GM12878 (cell line): ENCODE measurements at regions not wholly inside any gene's neighbourhood (a gene's known extent, or its start where the extent isn't known, plus 50 kb on each side); places are given as distances from the start of the nearest gene placed in this dataset.
"Not testable (repeated sequence)": the region's sequence is repeated elsewhere in the genome, so short reads cannot be mapped to it uniquely, and the experiment has no call there.

Experiments
- ATAC-seq: fragments of 200-7000 bp; cut with Tn5 transposase; 3 replicates; pipeline ENCODE4 v1.9.1; 2020; ENCODE audit warnings: mild to moderate bottlenecking, moderate library complexity
- BruUV-seq: library from RNA; stranded (reverse); fragments of 400-500 nt; replicated peaks from 2 replicates; lab custom pipeline; 2021; lab: Mats Ljungman, UMichigan
- CTCF ChIA-PET: fragments of 300-600 bp; sonication (Branson Sonifier 250); formaldehyde crosslinking; extraction: SDS; loops from one replicate; lab custom pipeline; 2021; ENCODE audit warnings: inconsistent platforms; lab: Yijun Ruan, JAX
- POLR2A ChIA-PET: fragments of 350-600 bp; formaldehyde crosslinking; extraction: SDS; loops from one replicate; lab custom pipeline; 2021; ENCODE audit warnings: inconsistent platforms; lab: Charles Lee
- RAD21 ChIA-PET: fragments of 300-600 bp; sonication (Branson Sonifier 250); formaldehyde crosslinking; loops from one replicate; lab custom pipeline; 2023; ENCODE audit warnings: antibody characterized with exemption; ENCODE audit not compliant: unreplicated experiment; lab: Charles Lee
- SMC1A ChIA-PET: fragments of 300-600 bp; sonication (Branson Sonifier 250); formaldehyde crosslinking; loops from one replicate; lab custom pipeline; 2023; ENCODE audit not compliant: unreplicated experiment, uncharacterized antibody; lab: Charles Lee
- DNase-seq: peaks from one replicate; pipeline ENCODE4 v3.0.0-alpha.2; 2011; ENCODE audit warnings: low read depth, low spot score
- FAIRE-seq: peaks from 3 replicates; lab custom pipeline; 2011; peaks lifted over from hg19 to GRCh38; lab: Jason Lieb, UNC
- H2AFZ ChIP-seq: 2 replicates; pipeline ENCODE4 v1.6.0; 2011; ENCODE audit warnings: low read depth, low read length, control low read depth; ENCODE audit not compliant: control insufficient read depth
- H3K27ac ChIP-seq: 2 replicates; pipeline ENCODE4 v1.5.1; 2011; ENCODE audit warnings: control low read depth; ENCODE audit not compliant: control insufficient read depth, insufficient read depth
- H3K27me3 ChIP-seq, 2 experiments: replicated peaks in 1 of 2; 2 replicates each; pipeline versions ENCODE4 v1.6.0 to v1.6.1; 2011; ENCODE audit warnings: low read length in 1 of 2; ENCODE audit not compliant: control insufficient read depth in 2 of 2, insufficient read depth in 2 of 2
- H3K36me3 ChIP-seq, 2 experiments: 2 replicates each; pipeline ENCODE4 v1.5.1; 2011; ENCODE audit warnings: low read length in 1 of 2; ENCODE audit not compliant: control insufficient read depth in 2 of 2, insufficient read depth in 2 of 2
- H3K4me1 ChIP-seq: 2 replicates; pipeline ENCODE4 v1.6.1; 2011; ENCODE audit warnings: mild to moderate bottlenecking, low read length, moderate library complexity, mixed read lengths; ENCODE audit not compliant: control insufficient read depth, insufficient read depth
- H3K4me2 ChIP-seq: 2 replicates; pipeline ENCODE4 v1.6.0; 2011; ENCODE audit warnings: control low read depth; ENCODE audit not compliant: control insufficient read depth, insufficient read depth
- H3K4me3 ChIP-seq: fragments of 200-600 bp; sonication (generic); 2 replicates; pipeline ENCODE4 v1.5.1; 2016
- H3K79me2 ChIP-seq: 2 replicates; pipeline ENCODE4 v1.6.0; 2011; ENCODE audit warnings: low read length; ENCODE audit not compliant: control insufficient read depth, insufficient read depth
- H3K9ac ChIP-seq: 2 replicates; pipeline ENCODE4 v1.8.0; 2011; ENCODE audit warnings: low read length, control low read depth, mixed read lengths; ENCODE audit not compliant: control insufficient read depth, insufficient read depth
- H3K9me3 ChIP-seq: replicated peaks from 3 replicates; pipeline ENCODE4 v1.5.1; 2011; ENCODE audit warnings: mild to moderate bottlenecking, low read length; ENCODE audit not compliant: control insufficient read depth, insufficient read depth
- H4K20me1 ChIP-seq: 2 replicates; pipeline ENCODE4 v1.6.0; 2011; ENCODE audit not compliant: control insufficient read depth, insufficient read depth
- ETV6 ChIP-seq, 2 experiments: fragments of 450-650 bp in 1 of 2; IDR thresholded peaks in 1 of 2; conservative IDR thresholded peaks in 1 of 2; 2 replicates each; pipeline ENCODE4 v1.6.1; 2014; ENCODE audit warnings: antibody characterized with exemption in 1 of 2, borderline replicate concordance in 1 of 2, low read depth in 1 of 2, mild to moderate bottlenecking in 1 of 2, moderate library complexity in 1 of 2
- EZH2 ChIP-seq: IDR thresholded peaks from 2 replicates; pipeline ENCODE4 v1.6.1; 2012; ENCODE audit warnings: low read depth, mild to moderate bottlenecking, control low read depth, inconsistent platforms, low read length, borderline replicate concordance; ENCODE audit not compliant: control insufficient read depth
- FOS ChIP-seq: IDR thresholded peaks from 3 replicates; pipeline ENCODE4 v1.6.1; 2011; ENCODE audit warnings: borderline replicate concordance; ENCODE audit not compliant: insufficient read length; ENCODE audit errors: extremely low read depth
- FOXM1 ChIP-seq: IDR thresholded peaks from 2 replicates; pipeline ENCODE4 v1.6.1; 2012; ENCODE audit warnings: low read depth, mild to moderate bottlenecking, inconsistent platforms, low read length, moderate library complexity
- GABPA ChIP-seq: IDR thresholded peaks from 2 replicates; pipeline ENCODE4 v1.6.1; 2014; ENCODE audit warnings: antibody characterized with exemption, low read depth, mild to moderate bottlenecking, inconsistent platforms
- MTA2 ChIP-seq: fragments of 450-650 bp; IDR thresholded peaks from 2 replicates; pipeline ENCODE4 v1.6.1; 2016; ENCODE audit warnings: low read depth, mild to moderate bottlenecking, moderate library complexity
- NR2F1 ChIP-seq: fragments of 450-650 bp; conservative IDR thresholded peaks from 2 replicates; pipeline ENCODE4 v1.6.1; 2017; ENCODE audit warnings: mild to moderate bottlenecking
- NRF1 ChIP-seq: conservative IDR thresholded peaks from 2 replicates; pipeline ENCODE4 v1.6.1; 2011; ENCODE audit warnings: mild to moderate bottlenecking, low read depth, low read length, improper control_type of control experiment
- SMAD5 ChIP-seq: IDR thresholded peaks from 2 replicates; pipeline ENCODE4 v1.6.1; 2016; ENCODE audit warnings: antibody characterized with exemption, low read depth
- TBL1XR1 ChIP-seq: IDR thresholded peaks from 2 replicates; pipeline ENCODE4 v1.6.1; 2012; ENCODE audit warnings: low read depth, low read length, improper control_type of control experiment
- TCF3 ChIP-seq: IDR thresholded peaks from 2 replicates; pipeline ENCODE4 v1.6.1; 2012; ENCODE audit warnings: low read depth, mild to moderate bottlenecking, low read length, borderline replicate concordance; ENCODE audit not compliant: insufficient read depth
- ZNF217 ChIP-seq: fragments of 450-650 bp; IDR thresholded peaks from 2 replicates; pipeline ENCODE4 v1.6.1; 2017; ENCODE audit warnings: antibody characterized with exemption, mild to moderate bottlenecking
- WGBS: methylation state at CpG from one replicate; pipeline ENCODE4 v1.1.6; 2016; ENCODE audit warnings: low lambda C conversion rate; ENCODE audit not compliant: insufficient replicate concordance, insufficient coverage; ENCODE audit errors: missing lambda C conversion rate; 5-methylcytosine and 5-hydroxymethylcytosine counted together
- in situ Hi-C: fragments of 300-500 bp; cut with MboI; formaldehyde crosslinking; loops from 9 replicates; pipeline ENCODE4 v1.14.3; 2018; ENCODE audit warnings: mixed read lengths
- intact Hi-C: fragments of 100-400 bp; cut with micrococcal nuclease; formaldehyde crosslinking; loops from one replicate; pipeline ENCODE4 v1.14.2; 2022; ENCODE audit not compliant: unreplicated experiment
- TF ChIP-seq, protein P1 (sequence below): fragments of 450-650 bp; IDR thresholded peaks from 2 replicates; pipeline ENCODE4 v1.6.1; 2018; ENCODE audit warnings: borderline replicate concordance, mild to moderate bottlenecking; ENCODE audit not compliant: partially characterized antibody
- TF ChIP-seq, protein P2 (sequence below): IDR thresholded peaks from 2 replicates; pipeline ENCODE4 v1.6.1; 2012; ENCODE audit warnings: low read depth, low read length, improper control_type of control experiment

DNA sequence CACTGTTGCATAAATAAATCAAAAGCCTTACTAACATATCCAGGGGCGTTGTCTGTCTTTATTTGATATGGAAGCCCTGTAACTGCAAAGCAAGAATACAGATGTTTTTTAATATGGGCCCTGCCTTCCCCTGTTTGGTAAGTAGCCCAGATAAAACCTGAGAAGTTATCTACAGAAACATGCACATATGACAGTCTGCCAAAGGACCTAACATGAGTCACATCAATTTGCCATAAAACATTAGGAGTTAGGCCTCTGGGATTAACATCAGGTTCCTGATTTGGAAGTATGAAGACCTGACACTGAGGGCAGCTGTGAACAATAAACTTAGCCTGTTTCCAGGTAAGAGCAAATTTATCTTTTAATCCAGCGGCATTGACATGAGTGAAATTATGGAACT, 1588.8 kb downstream of the REEP3 start (continued):
- TF ChIP-seq TCF3 = no peak

DNA sequence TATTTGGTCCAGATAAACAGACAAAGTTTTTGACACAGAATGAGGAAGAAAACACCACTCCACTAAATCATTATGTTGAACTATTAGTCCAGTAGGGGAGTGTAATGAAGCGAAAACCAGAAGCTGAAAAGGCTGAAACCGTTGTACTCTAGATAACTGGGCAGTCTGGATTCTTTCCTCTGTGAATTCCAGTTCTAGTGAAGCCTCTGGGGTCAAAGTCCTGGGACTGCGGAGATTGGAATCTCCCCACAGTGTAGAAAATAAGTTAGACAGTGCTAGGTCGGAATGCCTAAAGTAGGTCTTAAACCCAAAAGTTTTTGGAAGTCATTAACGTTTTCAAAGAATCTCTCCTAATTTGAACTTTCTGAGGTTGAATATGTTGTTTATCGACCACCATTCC, 1589.9 kb downstream of the REEP3 start:
- H3K79me2 ChIP-seq, H3K4me1 ChIP-seq, H3K27me3 ChIP-seq, H3K4me3 ChIP-seq, H2AFZ ChIP-seq, FAIRE-seq, H3K4me2 ChIP-seq, DNase-seq, intact Hi-C loops, H3K27ac ChIP-seq, POLR2A ChIA-PET, H3K36me3 ChIP-seq, H4K20me1 ChIP-seq, SMC1A ChIA-PET, in situ Hi-C loops, CTCF ChIA-PET, H3K9ac ChIP-seq, RAD21 ChIA-PET, H3K9me3 ChIP-seq, ATAC-seq, BruUV-seq: not testable (repeated sequence)
- WGBS = 2% methylated on average over 6 of the region's 6 CpGs

DNA sequence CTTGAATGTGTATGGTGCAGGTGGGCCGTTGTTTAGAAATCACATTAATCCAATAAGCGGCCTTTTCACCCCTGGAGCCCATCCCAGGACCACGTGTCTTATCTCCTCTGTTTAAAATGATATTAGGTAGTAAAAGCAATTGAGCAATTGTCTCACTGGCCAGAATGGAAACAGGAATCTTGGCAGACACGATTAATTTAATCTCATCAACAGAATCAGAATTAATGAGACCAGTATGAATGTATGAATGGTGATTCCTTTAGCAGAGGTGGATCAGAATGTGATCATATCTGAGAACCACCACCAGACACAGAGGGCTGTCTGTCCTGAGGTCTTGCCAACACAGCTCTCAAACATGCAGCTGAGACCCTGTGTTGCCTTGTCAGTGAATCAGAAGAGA, 1591.4 kb downstream of the REEP3 start:
- ChIA-PET RAD21 (no interaction called here), POLR2A (no interaction called here), CTCF (no interaction called here), SMC1A (no interaction called here)
- WGBS = 2% methylated on average over 4 of the region's 4 CpGs
- ATAC-seq = no peak
- H4K20me1 ChIP-seq = no peaks in the 10 kb centered on the region
- no peaks in the 10 kb centered on the region for H3K4me1 ChIP-seq
- no TSS peak for BruUV-seq
- no peak overlapping the region for H3K27ac ChIP-seq
- no peak for FAIRE-seq
- in situ Hi-C loops (no loop called here), intact Hi-C loops (no loop called here)
- no peaks in the 10 kb centered on the region for H3K9me3 ChIP-seq
- DNase-seq = no peak
- no peak overlapping the region for H3K4me3 ChIP-seq
- H3K79me2 ChIP-seq = no peaks in the 10 kb centered on the region
- no peaks in the 10 kb centered on the region for H3K36me3 ChIP-seq
- H3K4me2 ChIP-seq = no peak overlapping the region
- H3K9ac ChIP-seq = no peak overlapping the region
- no peak overlapping the region for H2AFZ ChIP-seq
- H3K27me3 ChIP-seq = no peaks in the 10 kb centered on the region
- TF ChIP-seq GABPA = no peak
- no peak for TF ChIP-seq FOS
- TF ChIP-seq TBL1XR1 = no peak
- TF ChIP-seq NR2F1 = no peak
- TF ChIP-seq, protein P1, sequence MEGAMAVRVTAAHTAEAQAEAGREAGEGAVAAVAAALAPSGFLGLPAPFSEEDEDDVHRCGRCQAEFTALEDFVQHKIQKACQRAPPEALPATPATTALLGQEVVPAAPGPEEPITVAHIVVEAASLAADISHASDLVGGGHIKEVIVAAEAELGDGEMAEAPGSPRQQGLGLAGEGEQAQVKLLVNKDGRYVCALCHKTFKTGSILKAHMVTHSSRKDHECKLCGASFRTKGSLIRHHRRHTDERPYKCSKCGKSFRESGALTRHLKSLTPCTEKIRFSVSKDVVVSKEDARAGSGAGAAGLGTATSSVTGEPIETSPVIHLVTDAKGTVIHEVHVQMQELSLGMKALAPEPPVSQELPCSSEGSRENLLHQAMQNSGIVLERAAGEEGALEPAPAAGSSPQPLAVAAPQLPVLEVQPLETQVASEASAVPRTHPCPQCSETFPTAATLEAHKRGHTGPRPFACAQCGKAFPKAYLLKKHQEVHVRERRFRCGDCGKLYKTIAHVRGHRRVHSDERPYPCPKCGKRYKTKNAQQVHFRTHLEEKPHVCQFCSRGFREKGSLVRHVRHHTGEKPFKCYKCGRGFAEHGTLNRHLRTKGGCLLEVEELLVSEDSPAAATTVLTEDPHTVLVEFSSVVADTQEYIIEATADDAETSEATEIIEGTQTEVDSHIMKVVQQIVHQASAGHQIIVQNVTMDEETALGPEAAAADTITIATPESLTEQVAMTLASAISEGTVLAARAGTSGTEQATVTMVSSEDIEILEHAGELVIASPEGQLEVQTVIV = no peak
- TF ChIP-seq, protein P2, sequence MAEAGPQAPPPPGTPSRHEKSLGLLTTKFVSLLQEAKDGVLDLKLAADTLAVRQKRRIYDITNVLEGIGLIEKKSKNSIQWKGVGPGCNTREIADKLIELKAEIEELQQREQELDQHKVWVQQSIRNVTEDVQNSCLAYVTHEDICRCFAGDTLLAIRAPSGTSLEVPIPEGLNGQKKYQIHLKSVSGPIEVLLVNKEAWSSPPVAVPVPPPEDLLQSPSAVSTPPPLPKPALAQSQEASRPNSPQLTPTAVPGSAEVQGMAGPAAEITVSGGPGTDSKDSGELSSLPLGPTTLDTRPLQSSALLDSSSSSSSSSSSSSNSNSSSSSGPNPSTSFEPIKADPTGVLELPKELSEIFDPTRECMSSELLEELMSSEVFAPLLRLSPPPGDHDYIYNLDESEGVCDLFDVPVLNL = no peak
- no peak for TF ChIP-seq FOXM1
- no peak for TF ChIP-seq ZNF217
- TF ChIP-seq MTA2 = no peak
- no peak for TF ChIP-seq SMAD5
- TF ChIP-seq ETV6 (conservative IDR thresholded peaks at IDR 0.05 in 1 of 2, IDR thresholded peaks at IDR 0.05 in 1 of 2; ENCODE audit: borderline replicate concordance in 1 of 2, low read depth in 1 of 2) = no peak
- no peak for TF ChIP-seq EZH2
- no peak for TF ChIP-seq NRF1
